IgD-negative memory B cell (primary cell): ENCODE measurements at regions not wholly inside any gene's neighbourhood (a gene's known extent, or its start where the extent isn't known, plus 50 kb on each side); places are given as distances from the start of the nearest gene placed in this dataset.
A peak's percentile ranks its signal among the peaks of the same experiment; 100 is the strongest.

Source experiments
- H3K27ac Mint-ChIP-seq, 3 donors: one replicate each; pipeline ENCODE4 v1.8.0; 2020 to 2022; ENCODE audit warnings: mild to moderate bottlenecking in 3 of 3, mixed read lengths in 3 of 3, moderate library complexity in 1 of 3
- H3K27me3 Mint-ChIP-seq: one replicate; pipeline ENCODE4 v1.8.0; 2021; ENCODE audit warnings: mixed read lengths
- H3K36me3 Mint-ChIP-seq: one replicate; pipeline ENCODE4 v1.8.0; 2020; ENCODE audit warnings: mild to moderate bottlenecking, mixed read lengths
- H3K4me1 Mint-ChIP-seq, 3 donors: one replicate each; pipeline ENCODE4 v1.8.0; 2020 to 2022; ENCODE audit warnings: mixed read lengths in 3 of 3, mild to moderate bottlenecking in 1 of 3
- H3K4me3 Mint-ChIP-seq, 4 donors: one replicate each; pipeline ENCODE4 v1.8.0; 2020 to 2022; ENCODE audit warnings: mild to moderate bottlenecking in 4 of 4, mixed read lengths in 4 of 4, moderate library complexity in 3 of 4
- H3K9me3 Mint-ChIP-seq, 3 donors: one replicate each; pipeline ENCODE4 v1.8.0; 2020 to 2021; ENCODE audit warnings: mixed read lengths in 3 of 3, mild to moderate bottlenecking in 1 of 3

GRCh38 chr15:70493787-70494516 lies 269.4 kb downstream of the UACA start:
- Mint-ChIP-seq H3K9me3 (no peaks in the 10 kb centered on the region), H3K27me3 (peaks cover 3% of the 10 kb centered on the region), H3K27ac (peak overlapping the region in 1 of 3 donors; percentile 77), H3K4me3 (peak overlapping the region in 2 of 4 donors; percentile 25 to 70), H3K4me1 (peaks cover 32 to 42% (median 34%) of the 10 kb centered on the region in 3 donors), H3K36me3 (no peaks in the 10 kb centered on the region)

- Mint-ChIP-seq H3K36me3 (no peaks in the 10 kb centered on the region), H3K9me3 (no peaks in the 10 kb centered on the region), H3K4me3 (peak overlapping the region in 2 of 4 donors; percentile 79 to 92), H3K27me3 (peaks cover 3% of the 10 kb centered on the region), H3K4me1 (peaks cover 32 to 42% (median 34%) of the 10 kb centered on the region in 3 donors), H3K27ac (peak overlapping the region in 1 of 3 donors; percentile 77)
Observed at GRCh38 chr15:70493376-70493775, 270.0 kb downstream of the UACA start.

GRCh38 chr15:70492240-70493177 lies 270.8 kb downstream of the UACA start:
- H3K27me3 Mint-ChIP-seq, result peaks cover 3% of the 10 kb centered on the region
- peak overlapping the region; percentile 50 to 92 (median 76) for H3K4me3 Mint-ChIP-seq
- H3K36me3 Mint-ChIP-seq, result no peaks in the 10 kb centered on the region
- H3K27ac Mint-ChIP-seq, result peak overlapping the region; percentile 22 to 89 (median 77)
- H3K4me1 Mint-ChIP-seq, result peaks cover 36 to 49% (median 43%) of the 10 kb centered on the region in 3 donors
- no peaks in the 10 kb centered on the region for H3K9me3 Mint-ChIP-seq

- Mint-ChIP-seq H3K27ac (peak overlapping the region in 1 of 3 donors; percentile 39), H3K9me3 (no peaks in the 10 kb centered on the region), H3K4me1 (peaks cover 43 to 53% (median 46%) of the 10 kb centered on the region in 3 donors), H3K27me3 (peaks cover 3% of the 10 kb centered on the region), H3K4me3 (peak overlapping the region in 3 of 4 donors; percentile 50 to 92 (median 89)), H3K36me3 (no peaks in the 10 kb centered on the region)
Observed at GRCh38 chr15:70491641-70492040, 271.7 kb downstream of the UACA start.

- no peaks in the 10 kb centered on the region for H3K36me3 Mint-ChIP-seq
- H3K27ac Mint-ChIP-seq, result no peak overlapping the region
- peak overlapping the region in 3 of 4 donors; percentile 50 to 92 (median 89) for H3K4me3 Mint-ChIP-seq
- H3K9me3 Mint-ChIP-seq, result no peaks in the 10 kb centered on the region
- H3K4me1 Mint-ChIP-seq, result peaks cover 47 to 57% (median 51%) of the 10 kb centered on the region in 3 donors
- H3K27me3 Mint-ChIP-seq, result peaks cover 3% of the 10 kb centered on the region
Observed at GRCh38 chr15:70491201-70491621, 272.1 kb downstream of the UACA start.

GRCh38 chr15:70490838-70491155 lies 272.6 kb downstream of the UACA start:
- no peaks in the 10 kb centered on the region for H3K9me3 Mint-ChIP-seq
- peaks cover 49 to 60% (median 52%) of the 10 kb centered on the region in 3 donors for H3K4me1 Mint-ChIP-seq
- peak overlapping the region in 1 of 4 donors; percentile 35 for H3K4me3 Mint-ChIP-seq
- H3K27me3 Mint-ChIP-seq, result peaks cover 3% of the 10 kb centered on the region
- peak overlapping the region in 1 of 3 donors; percentile 36 for H3K27ac Mint-ChIP-seq
- no peaks in the 10 kb centered on the region for H3K36me3 Mint-ChIP-seq

GRCh38 chr15:70490148-70490837 lies 273.1 kb downstream of the UACA start:
- H3K27ac Mint-ChIP-seq, result peak overlapping the region in 1 of 3 donors; percentile 36
- peak overlapping the region in 1 of 4 donors; percentile 35 for H3K4me3 Mint-ChIP-seq
- no peaks in the 10 kb centered on the region for H3K36me3 Mint-ChIP-seq
- peaks cover 3% of the 10 kb centered on the region for H3K27me3 Mint-ChIP-seq
- no peaks in the 10 kb centered on the region for H3K9me3 Mint-ChIP-seq
- peaks cover 49 to 63% (median 51%) of the 10 kb centered on the region in 3 donors for H3K4me1 Mint-ChIP-seq

GRCh38 chr15:70488941-70489848 lies 274.2 kb downstream of the UACA start:
- Mint-ChIP-seq H3K4me1 (peaks cover 45 to 56% (median 46%) of the 10 kb centered on the region in 3 donors), H3K9me3 (no peaks in the 10 kb centered on the region), H3K27ac (peak overlapping the region in 1 of 3 donors; percentile 7), H3K36me3 (no peaks in the 10 kb centered on the region), H3K4me3 (no peak overlapping the region), H3K27me3 (peaks cover 3% of the 10 kb centered on the region)

GRCh38 chr15:70488002-70488605 lies 275.3 kb downstream of the UACA start:
- no peaks in the 10 kb centered on the region for H3K9me3 Mint-ChIP-seq
- peak overlapping the region in 1 of 3 donors; percentile 18 for H3K27ac Mint-ChIP-seq
- peak overlapping the region in 1 of 4 donors; percentile 20 for H3K4me3 Mint-ChIP-seq
- no peaks in the 10 kb centered on the region for H3K36me3 Mint-ChIP-seq
- peaks cover 39 to 46% (median 40%) of the 10 kb centered on the region in 3 donors for H3K4me1 Mint-ChIP-seq
- H3K27me3 Mint-ChIP-seq, result peaks cover 3% of the 10 kb centered on the region

GRCh38 chr15:70487387-70487740 lies 276.0 kb downstream of the UACA start:
- H3K4me1 Mint-ChIP-seq, result peaks cover 33 to 40% (median 34%) of the 10 kb centered on the region in 3 donors
- H3K27me3 Mint-ChIP-seq, result peaks cover 4% of the 10 kb centered on the region
- H3K4me3 Mint-ChIP-seq, result peak overlapping the region in 1 of 4 donors; percentile 20
- no peak overlapping the region for H3K27ac Mint-ChIP-seq
- H3K9me3 Mint-ChIP-seq, result no peaks in the 10 kb centered on the region
- no peaks in the 10 kb centered on the region for H3K36me3 Mint-ChIP-seq

- peaks cover 27 to 33% (median 27%) of the 10 kb centered on the region in 3 donors for H3K4me1 Mint-ChIP-seq
- no peak overlapping the region for H3K27ac Mint-ChIP-seq
- H3K4me3 Mint-ChIP-seq, result peak overlapping the region in 2 of 4 donors; percentile 20 to 52
- peaks cover 2% of the 10 kb centered on the region for H3K27me3 Mint-ChIP-seq
- no peaks in the 10 kb centered on the region for H3K9me3 Mint-ChIP-seq
- no peaks in the 10 kb centered on the region for H3K36me3 Mint-ChIP-seq
Observed at GRCh38 chr15:70486451-70487386, 276.6 kb downstream of the UACA start.

GRCh38 chr15:70486012-70486411 lies 277.3 kb downstream of the UACA start:
- Mint-ChIP-seq H3K4me1 (peaks cover 20 to 26% (median 21%) of the 10 kb centered on the region in 3 donors), H3K4me3 (no peak overlapping the region), H3K36me3 (no peaks in the 10 kb centered on the region), H3K27ac (no peak overlapping the region), H3K9me3 (no peaks in the 10 kb centered on the region), H3K27me3 (peaks cover 1% of the 10 kb centered on the region)

GRCh38 chr15:70484993-70485392 lies 278.4 kb downstream of the UACA start:
- Mint-ChIP-seq H3K9me3 (no peaks in the 10 kb centered on the region), H3K4me3 (no peak overlapping the region), H3K27me3 (peaks cover 1% of the 10 kb centered on the region), H3K4me1 (peaks cover 20 to 27% (median 24%) of the 10 kb centered on the region in 3 donors), H3K27ac (peak overlapping the region in 1 of 3 donors; percentile 20), H3K36me3 (no peaks in the 10 kb centered on the region)
